IPS-15b (cell line): ENCODE measurements at regions not wholly inside any gene's neighbourhood (a gene's known extent, or its start where the extent isn't known, plus 50 kb on each side); places are given as distances from the start of the nearest gene placed in this dataset.
"Not testable (repeated sequence)": the region's sequence is repeated elsewhere in the genome, so short reads cannot be mapped to it uniquely, and the experiment has no call there.

Source experiments
- H3K27me3 ChIP-seq: one replicate; pipeline ENCODE4 v1.6.1; 2013; ENCODE audit warnings: low read length; ENCODE audit not compliant: control insufficient read depth, insufficient read depth
- H3K36me3 ChIP-seq: one replicate; pipeline ENCODE4 v1.6.1; 2013; ENCODE audit warnings: low read length; ENCODE audit not compliant: control insufficient read depth, insufficient read depth
- H3K4me1 ChIP-seq: one replicate; pipeline ENCODE4 v1.6.1; 2013; ENCODE audit warnings: mild to moderate bottlenecking, low read length; ENCODE audit not compliant: control insufficient read depth, insufficient read depth
- H3K4me3 ChIP-seq: one replicate; pipeline ENCODE4 v1.5.1; 2013; ENCODE audit warnings: low read depth, low read length
- H3K9ac ChIP-seq: one replicate; pipeline ENCODE4 v1.6.1; 2013; ENCODE audit warnings: low read depth, mild to moderate bottlenecking, low read length
- H3K9me3 ChIP-seq: one replicate; pipeline ENCODE4 v1.6.1; 2013; ENCODE audit warnings: mild to moderate bottlenecking, low read length; ENCODE audit not compliant: control insufficient read depth, insufficient read depth

DNA sequence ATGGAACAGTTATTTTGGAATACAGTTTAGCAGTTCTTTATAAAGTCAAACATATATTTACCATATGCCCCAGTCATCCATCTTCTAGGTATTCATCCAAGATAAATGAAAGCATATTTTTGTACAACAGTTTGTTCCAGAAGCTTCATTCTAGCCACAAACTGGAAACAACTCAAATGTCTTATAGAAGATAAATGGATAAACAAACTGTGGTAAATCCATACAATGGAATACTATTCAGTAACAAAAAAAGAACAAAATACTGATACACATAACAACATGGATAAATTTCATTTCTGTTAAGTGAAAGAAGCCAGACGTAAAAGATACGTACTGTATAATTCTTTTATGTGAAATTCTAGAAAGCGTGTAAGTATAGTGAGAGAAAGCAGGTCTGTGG lies 167.0 kb upstream of the AHI1 start:
- no peaks in the 10 kb centered on the region for H3K9me3 ChIP-seq
- no peak overlapping the region for H3K4me3 ChIP-seq
- no peaks in the 10 kb centered on the region for H3K4me1 ChIP-seq
- no peak overlapping the region for H3K9ac ChIP-seq
- H3K36me3 ChIP-seq = no peaks in the 10 kb centered on the region
- H3K27me3 ChIP-seq = no peaks in the 10 kb centered on the region

DNA sequence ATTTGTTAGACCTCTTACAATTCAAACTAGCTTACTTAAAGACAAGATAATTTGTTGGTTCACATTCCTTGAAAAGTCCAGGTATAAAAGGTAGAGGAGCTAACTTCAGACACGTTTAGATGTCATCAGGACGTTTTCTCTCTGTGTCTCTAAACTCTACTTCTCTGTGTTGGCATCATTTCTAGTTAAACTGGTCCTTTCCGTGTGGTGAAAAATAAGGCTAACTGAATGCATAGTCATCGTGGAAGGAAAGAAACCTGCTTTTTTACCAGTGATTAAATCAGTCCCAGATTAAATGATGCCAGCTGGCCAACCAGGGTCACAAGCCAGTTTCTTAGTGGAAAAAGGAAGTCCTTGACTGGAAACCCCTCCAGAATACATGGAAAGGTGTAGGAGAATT lies 168.4 kb upstream of the AHI1 start:
- Histone ChIP-seq H3K9ac (no peak overlapping the region), H3K4me3 (no peak overlapping the region), H3K27me3 (no peaks in the 10 kb centered on the region), H3K36me3 (no peaks in the 10 kb centered on the region), H3K4me1 (no peaks in the 10 kb centered on the region), H3K9me3 (no peaks in the 10 kb centered on the region)

DNA sequence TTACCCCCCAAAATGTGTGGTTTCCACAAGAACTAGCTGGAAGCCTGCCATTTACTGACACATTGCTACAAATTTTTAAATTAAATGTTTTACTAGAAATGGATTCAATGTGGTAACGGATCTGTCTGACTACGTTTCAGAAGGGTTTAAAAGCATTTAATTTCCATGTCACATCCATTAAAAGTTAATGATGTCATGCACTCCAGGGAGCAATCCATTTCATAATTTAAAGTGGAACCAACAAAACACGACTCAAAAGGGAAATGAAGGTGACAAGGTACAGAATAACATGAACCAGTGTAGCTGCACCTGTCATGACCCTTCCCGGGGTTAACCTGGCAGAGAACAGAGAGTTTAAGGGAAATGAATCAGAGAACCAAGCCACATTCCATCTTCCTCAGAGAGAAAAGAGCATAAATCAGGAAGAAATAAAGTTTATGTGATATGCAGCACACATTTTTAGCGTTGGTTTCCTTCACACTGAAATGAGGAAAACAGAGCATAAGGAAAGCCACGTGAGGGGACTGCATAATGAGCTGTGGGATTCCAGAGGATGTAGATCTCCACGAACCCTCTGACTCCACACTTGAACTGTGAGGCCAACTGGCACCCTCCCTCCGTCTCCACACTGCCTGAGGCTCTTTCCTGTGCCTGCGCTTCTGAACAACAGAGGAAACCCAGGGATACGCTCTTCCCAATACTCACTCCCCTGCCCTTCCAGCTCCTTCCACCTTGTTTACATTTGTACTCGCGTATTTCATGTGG lies 170.3 kb upstream of the AHI1 start:
- H3K4me1 ChIP-seq = no peaks in the 10 kb centered on the region
- no peaks in the 10 kb centered on the region for H3K36me3 ChIP-seq
- no peaks in the 10 kb centered on the region for H3K27me3 ChIP-seq
- no peaks in the 10 kb centered on the region for H3K9me3 ChIP-seq
- peak overlapping the region; percentile 42 for H3K4me3 ChIP-seq
- H3K9ac ChIP-seq = peak overlapping the region; percentile 26

DNA sequence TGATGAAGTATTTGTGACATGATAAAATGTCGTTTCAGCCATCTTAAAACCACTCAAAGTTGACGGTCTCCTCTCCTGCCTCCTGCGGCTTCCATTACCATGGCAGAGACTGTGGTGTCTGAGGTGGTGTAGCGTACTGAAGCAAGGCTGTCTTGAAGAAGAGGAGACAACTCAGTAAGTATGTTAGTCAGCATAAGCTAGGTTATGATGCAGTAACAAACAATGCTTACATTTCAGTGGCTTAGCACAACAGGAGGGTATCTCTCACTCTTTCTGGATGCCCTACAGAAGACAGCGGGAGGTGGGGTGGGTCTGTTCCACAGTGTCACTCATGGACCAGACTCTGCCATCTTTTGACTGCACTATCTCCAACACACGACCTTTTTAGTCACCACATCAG lies 174.7 kb upstream of the AHI1 start:
- H3K4me3 ChIP-seq = no peak overlapping the region
- no peaks in the 10 kb centered on the region for H3K27me3 ChIP-seq
- H3K9ac ChIP-seq = no peak overlapping the region
- H3K36me3 ChIP-seq = no peaks in the 10 kb centered on the region
- no peaks in the 10 kb centered on the region for H3K9me3 ChIP-seq
- H3K4me1 ChIP-seq = no peaks in the 10 kb centered on the region

DNA sequence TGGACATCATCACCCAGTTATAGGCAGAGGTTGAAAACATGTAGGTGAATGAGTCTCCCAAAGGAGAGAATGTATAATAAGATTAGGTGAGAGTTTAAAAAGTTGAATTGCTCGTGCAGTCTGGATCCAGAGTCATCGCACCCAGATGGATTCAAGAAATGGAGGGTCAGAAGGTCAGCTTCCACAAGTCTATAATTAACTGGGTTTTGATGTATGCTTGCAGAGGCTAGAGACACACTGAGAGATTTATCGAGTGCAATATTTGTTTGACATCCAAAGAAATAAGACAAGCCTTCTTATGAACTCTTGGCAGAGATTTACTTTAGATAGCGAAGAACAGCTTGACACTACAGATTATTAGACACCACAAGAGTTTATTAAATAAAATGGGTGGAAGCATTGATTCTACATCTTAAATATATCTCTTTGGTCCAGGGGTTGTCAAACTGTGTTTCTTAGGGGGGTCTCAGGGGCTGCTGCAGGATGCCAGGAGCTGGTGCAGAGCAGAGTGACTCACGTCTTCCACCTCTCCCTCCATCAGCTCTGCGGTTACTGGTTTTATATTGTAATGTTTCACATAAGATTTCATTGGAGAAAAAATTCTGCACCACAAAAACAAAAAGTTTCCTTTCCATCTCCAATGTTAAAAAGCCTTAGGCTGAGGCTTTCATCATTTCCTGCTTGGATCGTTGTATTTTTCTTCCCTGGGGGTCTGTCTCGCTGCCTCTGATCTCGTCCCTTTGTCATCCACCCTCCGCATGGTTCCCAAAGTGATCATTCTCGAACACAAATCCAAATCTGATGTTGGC lies 176.2 kb upstream of the AHI1 start:
- Histone ChIP-seq H3K4me3 (no peak overlapping the region), H3K9me3 (no peaks in the 10 kb centered on the region), H3K4me1 (no peaks in the 10 kb centered on the region), H3K36me3 (no peaks in the 10 kb centered on the region), H3K27me3 (no peaks in the 10 kb centered on the region), H3K9ac (no peak overlapping the region)

DNA sequence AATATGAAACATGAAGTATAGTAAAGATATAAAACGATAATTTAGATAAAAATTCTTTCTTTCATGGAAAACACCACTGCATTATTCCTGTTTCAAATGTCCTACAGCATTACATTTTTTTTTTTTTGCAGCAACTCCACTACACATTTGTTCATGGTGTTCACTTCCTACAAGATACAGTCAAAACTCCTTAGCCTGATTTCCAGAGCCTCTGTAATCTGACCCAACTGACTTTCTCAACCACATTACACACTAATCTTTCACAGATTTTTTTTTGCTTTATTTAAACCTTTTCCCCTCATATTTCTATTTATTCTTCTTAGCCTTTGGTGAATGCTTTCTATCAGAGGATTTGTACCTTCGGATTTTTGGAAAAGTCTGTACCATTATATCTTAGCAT lies 176.5 kb upstream of the PDE7B start:
- Histone ChIP-seq H3K4me3 (no peak overlapping the region), H3K27me3 (no peaks in the 10 kb centered on the region), H3K9me3 (no peaks in the 10 kb centered on the region), H3K9ac (no peak overlapping the region), H3K4me1 (no peaks in the 10 kb centered on the region), H3K36me3 (no peaks in the 10 kb centered on the region)

DNA sequence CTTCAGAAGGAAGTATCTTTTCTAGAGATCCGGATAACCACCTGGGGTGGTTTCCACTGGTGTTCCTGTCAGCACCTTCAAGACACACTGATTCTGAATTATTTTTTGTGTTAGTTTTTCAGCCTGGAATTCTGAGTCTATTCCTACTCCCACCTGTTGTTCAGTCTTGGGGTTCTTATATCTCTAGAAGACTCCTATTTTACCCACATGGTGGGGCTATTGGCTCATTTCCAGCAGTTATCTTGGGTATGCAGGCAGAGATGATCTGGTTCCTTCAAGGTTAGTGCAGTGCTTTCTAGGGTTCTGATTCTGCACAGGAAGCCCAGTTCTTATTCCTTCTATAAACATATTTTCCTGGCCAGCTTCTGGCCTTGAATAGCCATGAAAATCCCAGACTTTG lies 175.6 kb upstream of the PDE7B start:
- Histone ChIP-seq H3K9ac (no peak overlapping the region), H3K36me3 (no peaks in the 10 kb centered on the region), H3K4me1 (no peaks in the 10 kb centered on the region), H3K4me3 (no peak overlapping the region), H3K27me3 (no peaks in the 10 kb centered on the region), H3K9me3 (no peaks in the 10 kb centered on the region)

DNA sequence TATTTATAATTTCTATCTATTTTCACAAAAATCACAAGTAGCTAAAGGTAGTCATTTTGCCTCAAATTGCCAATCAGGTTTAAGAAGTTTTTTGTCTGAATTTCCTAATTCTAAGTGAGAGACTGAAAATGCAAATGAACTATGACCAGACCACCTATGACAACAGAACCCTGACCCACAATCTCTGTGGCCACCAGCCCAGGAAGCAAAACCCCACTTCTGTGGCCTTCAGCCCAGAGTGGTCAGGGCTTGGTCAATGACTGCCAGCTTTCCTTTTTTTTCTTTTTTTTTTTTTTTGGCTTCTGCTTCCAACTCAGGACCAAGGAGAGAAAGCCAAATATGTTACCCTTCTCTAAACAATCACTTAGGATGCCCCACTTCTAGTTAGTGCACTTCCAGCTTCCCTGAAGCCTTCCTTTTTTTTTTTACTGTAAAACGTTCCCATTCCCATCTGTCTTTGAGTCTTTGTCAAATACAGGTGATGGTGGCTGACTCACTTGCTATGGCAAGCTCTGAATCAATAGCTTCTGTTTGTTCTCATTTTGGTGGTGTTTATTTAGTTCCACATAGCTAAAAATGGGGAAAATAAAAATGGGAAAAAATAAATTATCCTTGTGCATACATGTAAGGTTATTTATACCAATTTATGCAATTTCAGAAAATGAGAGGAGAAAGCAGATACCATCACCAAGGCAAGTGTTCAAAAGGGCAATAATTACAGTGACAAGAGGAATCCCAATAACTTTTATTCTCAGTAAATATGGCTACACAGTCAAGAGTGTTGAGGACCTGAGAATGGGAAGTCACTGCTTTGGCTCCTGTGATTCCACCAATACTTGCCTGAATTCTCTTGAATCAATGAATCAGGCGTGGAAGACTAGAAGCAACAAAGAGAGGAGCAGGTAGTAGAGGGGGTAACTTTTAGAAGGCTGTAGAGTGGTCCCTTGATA lies 170.3 kb upstream of the PDE7B start:
- Histone ChIP-seq H3K4me1 (no peaks in the 10 kb centered on the region), H3K36me3 (no peaks in the 10 kb centered on the region), H3K9ac (no peak overlapping the region), H3K4me3 (no peak overlapping the region), H3K27me3 (no peaks in the 10 kb centered on the region), H3K9me3 (no peaks in the 10 kb centered on the region)

DNA sequence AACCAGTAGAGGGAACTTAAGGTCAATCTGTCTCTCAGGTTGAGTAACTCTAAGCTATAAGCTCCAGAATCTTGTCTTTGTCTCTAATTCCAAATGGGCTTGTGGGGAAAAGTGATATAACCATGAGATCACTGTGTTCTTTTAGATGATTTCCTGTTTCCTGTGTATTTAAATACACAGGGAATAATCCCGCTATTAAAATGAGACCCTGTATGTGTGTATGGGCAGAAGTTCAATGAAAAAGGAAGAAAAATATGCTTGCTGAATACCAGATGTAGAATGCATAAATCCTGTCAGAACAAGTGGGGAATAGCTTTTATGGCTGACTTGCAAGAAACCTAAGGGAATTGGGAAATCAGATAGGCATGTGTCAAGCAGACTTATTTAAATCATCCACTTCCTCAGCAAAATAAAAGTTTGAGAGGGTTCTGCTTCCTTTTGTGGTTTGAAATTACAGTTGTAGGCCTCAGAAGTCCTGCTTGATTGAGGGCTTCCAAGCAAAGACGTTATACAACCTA lies 164.7 kb upstream of the PDE7B start:
- no peaks in the 10 kb centered on the region for H3K36me3 ChIP-seq
- H3K9ac ChIP-seq = no peak overlapping the region
- H3K27me3 ChIP-seq = no peaks in the 10 kb centered on the region
- no peaks in the 10 kb centered on the region for H3K4me1 ChIP-seq
- H3K4me3 ChIP-seq = no peak overlapping the region
- H3K9me3 ChIP-seq = no peaks in the 10 kb centered on the region

DNA sequence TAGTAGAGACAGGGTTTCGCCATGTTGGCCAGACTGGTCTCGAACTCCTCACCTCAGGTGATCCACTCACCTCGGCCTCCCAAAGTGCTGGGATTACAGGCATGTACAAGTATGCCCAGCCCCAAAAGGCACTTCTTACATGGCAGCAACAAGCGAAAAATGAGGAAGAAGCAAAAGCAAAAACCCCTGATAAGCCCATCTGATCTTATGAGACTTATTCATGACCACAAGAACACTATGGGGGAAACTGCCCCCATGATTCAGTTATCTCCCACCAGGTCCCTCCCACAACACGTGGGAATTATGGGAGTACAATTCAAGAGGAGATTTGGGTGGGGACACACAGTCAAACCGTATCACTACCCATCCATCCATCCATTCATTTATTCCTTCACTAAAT lies 163.0 kb upstream of the PDE7B start:
- not testable (repeated sequence) for H3K27me3 ChIP-seq, H3K9me3 ChIP-seq, H3K36me3 ChIP-seq, H3K4me3 ChIP-seq, H3K9ac ChIP-seq, H3K4me1 ChIP-seq

DNA sequence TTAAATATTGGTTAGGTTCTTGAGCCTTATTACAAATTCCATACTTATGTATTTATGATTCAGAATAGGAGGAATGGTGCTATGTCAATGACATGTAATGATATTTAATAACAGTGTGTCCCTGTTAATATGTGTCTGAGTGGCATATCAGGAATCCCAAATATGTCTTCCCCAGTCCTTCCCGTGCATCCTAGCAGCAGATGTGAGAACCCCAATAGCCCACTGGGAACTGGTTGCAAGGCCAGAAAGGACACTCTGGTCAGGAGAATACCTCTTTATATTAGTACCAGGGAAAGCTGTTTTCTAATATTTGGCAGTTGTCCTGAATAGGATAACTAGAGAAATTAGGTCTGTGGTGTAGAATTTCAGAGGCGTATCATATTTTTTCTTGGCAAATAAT lies 159.1 kb upstream of the PDE7B start:
- Histone ChIP-seq H3K4me1 (no peaks in the 10 kb centered on the region), H3K4me3 (no peak overlapping the region), H3K36me3 (no peaks in the 10 kb centered on the region), H3K27me3 (no peaks in the 10 kb centered on the region), H3K9me3 (no peaks in the 10 kb centered on the region), H3K9ac (no peak overlapping the region)
